ENCODE measurements at regions not wholly inside any gene's neighbourhood (a gene's known extent, or its start where the extent isn't known, plus 50 kb on each side); places are given as distances from the start of the nearest gene placed in this dataset.

- no peak for DNase-seq
Observed at GRCh38 chr12:66971816-66972215, 292.9 kb upstream of the GRIP1 start.

- no peak for DNase-seq
Observed at GRCh38 chr12:66976526-66976925, 292.6 kb upstream of the CAND1 start.

GRCh38 chr12:66978802-66979201 is 290.4 kb upstream of the CAND1 start:
- no peak for DNase-seq

- no peak for DNase-seq
Observed at GRCh38 chr12:66979251-66979650, 289.9 kb upstream of the CAND1 start.

- DNase-seq = no peak
Observed at GRCh38 chr12:66984077-66984476, 285.1 kb upstream of the CAND1 start.

- no peak for DNase-seq
Observed at GRCh38 chr12:66984962-66985361, 284.2 kb upstream of the CAND1 start.

GRCh38 chr12:66999141-66999540 is 270.0 kb upstream of the CAND1 start:
- DNase-seq = no peak

GRCh38 chr12:67001251-67001650 is 267.9 kb upstream of the CAND1 start:
- DNase-seq = no peak

GRCh38 chr12:67002720-67003119 is 266.4 kb upstream of the CAND1 start:
- no peak for DNase-seq

GRCh38 chr12:67006610-67007009 is 262.5 kb upstream of the CAND1 start:
- DNase-seq = no peak

GRCh38 chr12:67014642-67015041 is 254.5 kb upstream of the CAND1 start:
- DNase-seq = no peak

- DNase-seq = no peak
Observed at GRCh38 chr12:67018105-67018504, 251.1 kb upstream of the CAND1 start.

GRCh38 chr12:67019070-67019469 is 250.1 kb upstream of the CAND1 start:
- no peak for DNase-seq

- no peak for DNase-seq
Observed at GRCh38 chr12:67025543-67026114, 243.5 kb upstream of the CAND1 start.

GRCh38 chr12:67026487-67027246 is 242.5 kb upstream of the CAND1 start:
- DNase-seq = no peak

GRCh38 chr12:67028529-67028928 is 240.6 kb upstream of the CAND1 start:
- no peak for DNase-seq

- no peak for DNase-seq
Observed at GRCh38 chr12:67034110-67034879, 234.9 kb upstream of the CAND1 start.

- no peak for DNase-seq
Observed at GRCh38 chr12:67035121-67035520, 234.0 kb upstream of the CAND1 start.

- no peak for DNase-seq
Observed at GRCh38 chr12:67038486-67038885, 230.7 kb upstream of the CAND1 start.

- no peak for DNase-seq
Observed at GRCh38 chr12:67039995-67040860, 228.9 kb upstream of the CAND1 start.

- no peak for DNase-seq
Observed at GRCh38 chr12:67040861-67041137, 228.4 kb upstream of the CAND1 start.

GRCh38 chr12:67042697-67043131 is 226.4 kb upstream of the CAND1 start:
- DNase-seq = no peak

- DNase-seq = no peak
Observed at GRCh38 chr12:67043771-67044170, 225.4 kb upstream of the CAND1 start.
